Heart left ventricle (tissue), 16 donors: ENCODE measurements at regions not wholly inside any gene's neighbourhood (a gene's known extent, or its start where the extent isn't known, plus 50 kb on each side); places are given as distances from the start of the nearest gene placed in this dataset.

Experiments
- ATAC-seq, 4 donors: fragments of 200-7000 bp; cut with Tn5 transposase; one replicate each; pipeline ENCODE4 v1.9.1; 2020 to 2022; ENCODE audit warnings: moderate library complexity in 4 of 4, mild to moderate bottlenecking in 3 of 4, moderate number of reproducible peaks in 1 of 4
- DNase-seq, 5 donors: peaks; one replicate each; pipeline ENCODE4 v3.0.0-alpha.2; 2020
- H3K27ac ChIP-seq, 12 donors: fragments of 200-600 bp; sonication (generic) in 4 of 12; one replicate each; pipeline versions ENCODE4 v1.5.0 to v1.8.0; 2016 to 2022; ENCODE audit warnings: mild to moderate bottlenecking in 2 of 12
- H3K27me3 ChIP-seq, 9 donors: fragments of 200-600 bp; sonication (generic) in 2 of 9; one replicate each; pipeline versions ENCODE4 v1.5.1 to v1.8.0; 2016 to 2022; ENCODE audit warnings: mild to moderate bottlenecking in 3 of 9
- H3K36me3 ChIP-seq, 9 donors: fragments of 200-600 bp; sonication (generic) in 2 of 9; one replicate each; pipeline versions ENCODE4 v1.5.0 to v1.8.0; 2018 to 2022; ENCODE audit warnings: mild to moderate bottlenecking in 2 of 9
- H3K4me1 ChIP-seq, 12 donors: fragments of 200-600 bp; sonication (generic) in 4 of 12; one replicate each; pipeline versions ENCODE4 v1.5.0 to v1.8.0; 2016 to 2022; ENCODE audit warnings: mild to moderate bottlenecking in 3 of 12
- H3K4me3 ChIP-seq, 12 donors: fragments of 200-600 bp; sonication (generic) in 4 of 12; one replicate each; pipeline versions ENCODE4 v1.5.0 to v1.8.0; 2017 to 2022; ENCODE audit warnings: mild to moderate bottlenecking in 9 of 12, moderate library complexity in 4 of 12
- H3K9me3 ChIP-seq, 12 donors: fragments of 200-600 bp; sonication (generic) in 4 of 12; one replicate each; pipeline versions ENCODE4 v1.5.0 to v1.8.0; 2016 to 2022; ENCODE audit warnings: mild to moderate bottlenecking in 1 of 12
- CTCF ChIP-seq, 12 donors: fragments of 200-600 bp; sonication (generic) in 4 of 12; IDR thresholded peaks; one replicate each; pipeline versions ENCODE4 v1.5.0 to v1.8.0; 2018 to 2022; ENCODE audit warnings: antibody characterized with exemption in 12 of 12, mild to moderate bottlenecking in 5 of 12
- POLR2A ChIP-seq, 2 donors: fragments of 450-650 bp; IDR thresholded peaks; one replicate each; pipeline ENCODE4 v1.6.1; 2017; ENCODE audit warnings: antibody characterized with exemption in 2 of 2, mild to moderate bottlenecking in 2 of 2, moderate library complexity in 2 of 2
- WGBS, 4 donors: extraction: QIAGEN DNeasy Blood & Tissue Kit in 2 of 4; methylation state at CpG; one replicate each; pipeline versions ENCODE4 v1.1.5 to v1.1.7; 2013 to 2018; 5-methylcytosine and 5-hydroxymethylcytosine counted together
- intact Hi-C, 10 donors: fragments of 100-400 bp; cut with DNase I; formaldehyde crosslinking; loops; one replicate each; pipeline versions ENCODE4 v1.11.1 to v1.14.2; 2022
- donor health status: ischemic (EF 13 %, LVEDD 7.1; RV severe dilation, severe dysfunction).
- donor health status: healthy with polysubstance abuse.
- donor health status: DM: no; HTN: yes; CAD: no.
- donor health status: DM: no; HTN: no; CAD: no.
- donor health status: ischemic (EF 25% LVEDD 6.9; RV normal size, moderate dysfunction).
- donor health status: ischemic (EF 25% LVEDD 5.7; RV mildly dilated, moderate dysfunction).
- donor health status: healthy.
- donor health status: DM: yes; HTN: yes; CAD: no.
- donor health status: ischemic (EF 35%, LVEDD 5.7; RV mildly dilated, moderate dysfunction).
- donor health status: nonischemic (EF 11% LVEDD 7.7; RV severe dilation, severe dysfunction).
- donor health status: DM: yes; HTN: yes; CAD: no.
- donor health status: PGD.
- donor health status: ischemic (EF 29% LVEDD 5.4; RV normal size, mild dysfunction).
- donor health status: nonischemic (EF 23%, LVEDD 6.1; RV moderate dilation, normal function).

DNA sequence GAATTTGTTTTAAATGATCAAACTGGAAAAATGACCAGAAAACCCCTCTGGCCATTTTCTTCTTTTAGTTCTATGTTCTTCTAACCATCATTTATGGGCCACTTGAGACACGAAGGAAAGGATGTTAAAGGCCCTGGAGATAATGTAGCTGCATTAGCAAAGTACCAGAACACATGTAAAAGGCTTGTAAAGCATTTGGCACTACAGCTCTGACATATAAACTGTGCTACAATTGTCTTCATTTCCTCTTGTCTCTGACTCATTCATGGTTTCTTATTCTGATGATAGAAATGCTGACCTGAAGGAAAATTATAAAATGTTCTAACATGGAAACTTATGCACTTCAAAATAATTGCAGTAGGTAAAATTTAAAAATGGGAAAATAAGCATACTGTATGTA is 388.7 kb downstream of the FAT4 start:
- WGBS, 4 donors: 21 to 47% (median 35%) methylated on average over 1 of the region's 1 CpG
- no peaks in the 10 kb centered on the region for H3K36me3 ChIP-seq
- no peak for TF ChIP-seq POLR2A (IDR thresholded peaks at IDR 0.05)
- TF ChIP-seq CTCF (IDR thresholded peaks at IDR 0.05): no peak
- no peaks in the 10 kb centered on the region for H3K9me3 ChIP-seq
- DNase-seq: no peak
- H3K4me3 ChIP-seq: no peak overlapping the region
- intact Hi-C loops: no loop called here
- no peaks in the 10 kb centered on the region for H3K27me3 ChIP-seq
- H3K4me1 ChIP-seq: peaks cover 0 to 5% (median 0%) of the 10 kb centered on the region in 12 donors
- ATAC-seq: no peak
- H3K27ac ChIP-seq: no peak overlapping the region

DNA sequence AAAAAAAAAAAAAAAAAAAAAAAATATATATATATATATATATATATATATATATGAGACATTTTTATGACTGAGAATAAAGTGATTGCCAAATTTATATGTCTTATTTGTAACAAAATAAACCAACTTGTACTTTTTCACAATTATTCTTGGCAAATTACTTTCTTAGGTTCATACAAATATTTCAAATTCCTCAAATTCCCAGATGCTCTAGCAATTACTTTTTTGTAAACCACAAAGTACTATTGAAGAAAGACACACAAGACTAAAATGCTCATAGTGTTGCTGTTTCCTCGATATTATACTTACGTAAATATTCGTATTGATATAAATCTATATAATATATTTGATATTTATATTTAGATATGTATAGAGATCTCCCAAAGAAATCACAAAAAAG is 390.0 kb downstream of the FAT4 start:
- peaks cover 0 to 5% (median 0%) of the 10 kb centered on the region in 12 donors for H3K4me1 ChIP-seq
- H3K36me3 ChIP-seq: no peaks in the 10 kb centered on the region
- no peak overlapping the region for H3K27ac ChIP-seq
- ATAC-seq (no peak), DNase-seq (no peak)
- WGBS, 4 donors: 62 to 82% (median 68%) methylated on average over 3 of the region's 3 CpGs
- H3K9me3 ChIP-seq: no peaks in the 10 kb centered on the region
- no peak overlapping the region for H3K4me3 ChIP-seq
- intact Hi-C loops: no loop called here
- no peaks in the 10 kb centered on the region for H3K27me3 ChIP-seq
- TF ChIP-seq CTCF (IDR thresholded peaks at IDR 0.05) (no peak), POLR2A (IDR thresholded peaks at IDR 0.05) (no peak)

DNA sequence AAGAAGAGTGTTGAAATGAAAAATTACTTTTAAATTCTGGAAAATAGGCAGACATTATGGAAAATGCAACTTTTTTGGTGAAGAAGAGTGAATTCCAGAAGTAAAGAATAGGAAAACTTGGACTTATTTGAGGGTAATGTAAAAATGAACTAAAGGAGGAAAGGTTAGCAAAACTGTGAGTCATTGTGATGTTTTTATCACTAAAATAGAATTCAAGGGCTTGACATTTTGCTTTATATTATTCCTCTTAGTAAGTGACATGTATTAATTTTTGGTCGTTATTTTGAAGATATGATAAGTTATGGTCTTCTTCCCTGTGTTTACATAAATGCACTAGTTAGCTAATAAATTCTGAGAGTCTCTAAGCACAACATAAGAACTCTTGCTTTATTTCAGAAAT is 390.9 kb downstream of the FAT4 start:
- TF ChIP-seq CTCF (IDR thresholded peaks at IDR 0.05) (no peak), POLR2A (IDR thresholded peaks at IDR 0.05) (no peak)
- 60 to 80% (median 70%) methylated on average over 1 of the region's 1 CpG for WGBS, 4 donors
- Histone ChIP-seq H3K4me3 (no peak overlapping the region), H3K27me3 (no peaks in the 10 kb centered on the region), H3K9me3 (no peaks in the 10 kb centered on the region), H3K27ac (no peak overlapping the region), H3K4me1 (peaks cover 0 to 5% (median 0%) of the 10 kb centered on the region in 12 donors), H3K36me3 (no peaks in the 10 kb centered on the region)
- intact Hi-C loops: no loop called here
- ATAC-seq (no peak), DNase-seq (no peak)

DNA sequence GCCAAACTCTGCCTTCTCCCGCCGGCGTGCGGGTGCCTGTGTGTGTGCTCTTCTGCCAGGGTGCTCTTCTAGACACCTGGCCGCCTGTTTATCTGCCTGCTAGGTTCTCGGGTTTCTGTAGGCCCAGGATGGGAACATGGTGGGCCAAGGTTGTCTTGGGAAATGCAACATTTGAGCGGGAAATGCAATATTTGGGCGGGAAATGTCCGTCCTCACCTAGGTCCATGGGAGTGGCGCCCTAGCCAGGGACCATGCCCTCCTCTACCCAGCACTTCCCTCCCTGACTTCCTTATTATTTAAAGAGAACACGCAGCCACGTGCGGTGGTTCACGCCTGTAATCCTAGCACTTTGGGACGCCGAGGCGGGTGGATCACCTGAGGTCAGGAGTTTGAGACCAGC is 392.6 kb downstream of the FAT4 start:
- Histone ChIP-seq H3K27ac (no peak overlapping the region), H3K4me3 (no peak overlapping the region), H3K9me3 (no peaks in the 10 kb centered on the region), H3K27me3 (no peaks in the 10 kb centered on the region), H3K36me3 (no peaks in the 10 kb centered on the region), H3K4me1 (peaks cover 0 to 5% (median 0%) of the 10 kb centered on the region in 12 donors)
- WGBS, 4 donors: 96 to 99% (median 98%) methylated on average over 13 to 17 of the region's 17 CpGs
- ATAC-seq (no peak), DNase-seq (no peak)
- intact Hi-C loops: no loop called here
- TF ChIP-seq POLR2A (IDR thresholded peaks at IDR 0.05) (no peak), CTCF (IDR thresholded peaks at IDR 0.05) (no peak)
